Right lobe of liver (tissue), 4 donors: ENCODE measurements at regions not wholly inside any gene's neighbourhood (a gene's known extent, or its start where the extent isn't known, plus 50 kb on each side); places are given as distances from the start of the nearest gene placed in this dataset.

Experiments used
- POLR2A ChIP-seq: fragments of 450-650 bp; IDR thresholded peaks from one replicate; pipeline ENCODE4 v1.6.1; 2017; ENCODE audit warnings: antibody characterized with exemption, mild to moderate bottlenecking
- TF ChIP-seq, protein P1 (sequence below), 4 donors: fragments of 200-600 bp in 3 of 4; fragments of 450-650 bp in 1 of 4; IDR thresholded peaks; one replicate each; pipeline versions ENCODE4 v1.5.1 to v1.8.0; 2016 to 2022; ENCODE audit warnings: antibody characterized with exemption in 4 of 4, mild to moderate bottlenecking in 2 of 4
- donor health status: DM: no; HTN: no; CAD: no.
- donor health status: DM: no; HTN: no; CAD: no.
- donor health status: DM: no; HTN: yes; CAD: no.

- TF ChIP-seq, protein P1, sequence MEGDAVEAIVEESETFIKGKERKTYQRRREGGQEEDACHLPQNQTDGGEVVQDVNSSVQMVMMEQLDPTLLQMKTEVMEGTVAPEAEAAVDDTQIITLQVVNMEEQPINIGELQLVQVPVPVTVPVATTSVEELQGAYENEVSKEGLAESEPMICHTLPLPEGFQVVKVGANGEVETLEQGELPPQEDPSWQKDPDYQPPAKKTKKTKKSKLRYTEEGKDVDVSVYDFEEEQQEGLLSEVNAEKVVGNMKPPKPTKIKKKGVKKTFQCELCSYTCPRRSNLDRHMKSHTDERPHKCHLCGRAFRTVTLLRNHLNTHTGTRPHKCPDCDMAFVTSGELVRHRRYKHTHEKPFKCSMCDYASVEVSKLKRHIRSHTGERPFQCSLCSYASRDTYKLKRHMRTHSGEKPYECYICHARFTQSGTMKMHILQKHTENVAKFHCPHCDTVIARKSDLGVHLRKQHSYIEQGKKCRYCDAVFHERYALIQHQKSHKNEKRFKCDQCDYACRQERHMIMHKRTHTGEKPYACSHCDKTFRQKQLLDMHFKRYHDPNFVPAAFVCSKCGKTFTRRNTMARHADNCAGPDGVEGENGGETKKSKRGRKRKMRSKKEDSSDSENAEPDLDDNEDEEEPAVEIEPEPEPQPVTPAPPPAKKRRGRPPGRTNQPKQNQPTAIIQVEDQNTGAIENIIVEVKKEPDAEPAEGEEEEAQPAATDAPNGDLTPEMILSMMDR (IDR thresholded peaks at IDR 0.05): no peak
- TF ChIP-seq POLR2A: no peak
Measured at GRCh38 chr19:30172613-30173242, 199.5 kb upstream of the ZNF536 start.
